Mesothelial cell of epicardium (in vitro differentiated cells): ENCODE measurements at regions not wholly inside any gene's neighbourhood (a gene's known extent, or its start where the extent isn't known, plus 50 kb on each side); places are given as distances from the start of the nearest gene placed in this dataset.
A peak's percentile ranks its signal among the peaks of the same experiment; 100 is the strongest.

ENCODE experiments used
- DNase-seq, 2 experiments: peaks; one replicate each; pipeline ENCODE4 v3.0.0; 2021; ENCODE audit warnings: low spot score in 2 of 2; ENCODE audit not compliant: unreplicated experiment in 2 of 2
- H3K27ac Mint-ChIP-seq: 2 replicates; pipeline ENCODE4 v1.8.0; 2021; ENCODE audit warnings: mixed read lengths
- H3K27me3 Mint-ChIP-seq: 2 replicates; pipeline ENCODE4 v1.8.0; 2021; ENCODE audit warnings: low read depth, mixed read lengths
- H3K36me3 Mint-ChIP-seq: 2 replicates; pipeline ENCODE4 v1.8.0; 2021; ENCODE audit warnings: mixed read lengths
- H3K4me1 Mint-ChIP-seq: 2 replicates; pipeline ENCODE4 v1.8.0; 2021; ENCODE audit warnings: mixed read lengths
- H3K4me3 Mint-ChIP-seq: 2 replicates; pipeline ENCODE4 v1.8.0; 2021; ENCODE audit warnings: mild to moderate bottlenecking, moderate library complexity, mixed read lengths
- H3K9me3 Mint-ChIP-seq: 2 replicates; pipeline ENCODE4 v1.8.0; 2021; ENCODE audit warnings: mixed read lengths
- CTCF ChIP-seq: fragments of 200-600 bp; sonication (generic); IDR thresholded peaks from one replicate; pipeline ENCODE4 v1.5.0; 2021; ENCODE audit warnings: antibody characterized with exemption; ENCODE audit not compliant: unreplicated experiment

GRCh38 chr11:37502202-37502601, 904.2 kb upstream of the RAG2 start:
- no peaks in the 10 kb centered on the region for H3K27me3 Mint-ChIP-seq
- DNase-seq, result no peak
- peaks cover 52% of the 10 kb centered on the region for H3K4me1 Mint-ChIP-seq

GRCh38 chr11:37500425-37500824, 902.4 kb upstream of the RAG2 start:
- Mint-ChIP-seq H3K4me1 (peaks cover 44% of the 10 kb centered on the region), H3K4me3 (no peak overlapping the region), H3K27ac (no peak overlapping the region), H3K36me3 (no peaks in the 10 kb centered on the region), H3K27me3 (no peaks in the 10 kb centered on the region), H3K9me3 (no peaks in the 10 kb centered on the region)
- DNase-seq, result no peak
- TF ChIP-seq CTCF, result no peak

More at GRCh38 chr11:37502202-37502601, 904.2 kb upstream of the RAG2 start:
- no peak for TF ChIP-seq CTCF
- H3K36me3 Mint-ChIP-seq, result no peaks in the 10 kb centered on the region
- H3K4me3 Mint-ChIP-seq, result no peak overlapping the region
- H3K9me3 Mint-ChIP-seq, result no peaks in the 10 kb centered on the region
- H3K27ac Mint-ChIP-seq, result no peak overlapping the region

GRCh38 chr11:37497326-37497725, 899.3 kb upstream of the RAG2 start:
- no peak for TF ChIP-seq CTCF
- H3K27ac Mint-ChIP-seq, result peak overlapping the region; percentile 37
- H3K36me3 Mint-ChIP-seq, result peaks cover 5% of the 10 kb centered on the region
- peaks cover 14% of the 10 kb centered on the region for H3K4me1 Mint-ChIP-seq
- DNase-seq, result no peak
- H3K9me3 Mint-ChIP-seq, result peaks cover 6% of the 10 kb centered on the region
- H3K27me3 Mint-ChIP-seq, result no peaks in the 10 kb centered on the region
- no peak overlapping the region for H3K4me3 Mint-ChIP-seq

- Mint-ChIP-seq H3K36me3 (peaks cover 5% of the 10 kb centered on the region), H3K4me1 (peaks cover 14% of the 10 kb centered on the region), H3K4me3 (no peak overlapping the region), H3K27ac (no peak overlapping the region), H3K27me3 (no peaks in the 10 kb centered on the region), H3K9me3 (peaks cover 6% of the 10 kb centered on the region)
- no peak for DNase-seq
- TF ChIP-seq CTCF, result no peak
Measured at GRCh38 chr11:37496201-37496600, 898.2 kb upstream of the RAG2 start.

GRCh38 chr11:37484298-37484697, 886.3 kb upstream of the RAG2 start:
- Mint-ChIP-seq H3K9me3 (no peaks in the 10 kb centered on the region), H3K27me3 (no peaks in the 10 kb centered on the region), H3K4me3 (no peak overlapping the region), H3K4me1 (peaks cover 16% of the 10 kb centered on the region), H3K27ac (no peak overlapping the region), H3K36me3 (no peaks in the 10 kb centered on the region)
- no peak for TF ChIP-seq CTCF
- DNase-seq, result no peak

- Mint-ChIP-seq H3K4me3 (no peak overlapping the region), H3K36me3 (no peaks in the 10 kb centered on the region), H3K27me3 (no peaks in the 10 kb centered on the region), H3K9me3 (no peaks in the 10 kb centered on the region), H3K27ac (no peak overlapping the region), H3K4me1 (peaks cover 15% of the 10 kb centered on the region)
- DNase-seq, result no peak
- no peak for TF ChIP-seq CTCF
Measured at GRCh38 chr11:37483761-37484160, 885.7 kb upstream of the RAG2 start.
